ENCODE measurements at regions not wholly inside any gene's neighbourhood (a gene's known extent, or its start where the extent isn't known, plus 50 kb on each side); places are given as distances from the start of the nearest gene placed in this dataset.
"Not testable (repeated sequence)": the region's sequence is repeated elsewhere in the genome, so short reads cannot be mapped to it uniquely, and the experiment has no call there.

- no peak for DNase-seq (ENCODE audit: low spot score)
These were observed 161.5 kb downstream of the TMEM132E start for GRCh38 chr17:34740565-34741520.

GRCh38 chr17:34739386-34739785 lies 160.0 kb downstream of the TMEM132E start:
- no peak for DNase-seq (ENCODE audit: low spot score)

- not testable (repeated sequence) for DNase-seq (ENCODE audit: low spot score)
These were observed 158.3 kb downstream of the TMEM132E start for GRCh38 chr17:34737673-34738072.

- DNase-seq (ENCODE audit: low spot score), result no peak
These were observed 157.2 kb downstream of the TMEM132E start for GRCh38 chr17:34736611-34737010.

GRCh38 chr17:34733333-34733732 lies 154.0 kb downstream of the TMEM132E start:
- no peak for DNase-seq (ENCODE audit: low spot score)

GRCh38 chr17:34730816-34731215 lies 151.4 kb downstream of the TMEM132E start:
- DNase-seq (ENCODE audit: low spot score), result no peak

GRCh38 chr17:34728771-34729310 lies 149.5 kb downstream of the TMEM132E start:
- no peak for DNase-seq (ENCODE audit: low spot score)

- DNase-seq (ENCODE audit: low spot score), result no peak
These were observed 148.2 kb downstream of the TMEM132E start for GRCh38 chr17:34727601-34728000.

GRCh38 chr17:34726536-34727384 lies 147.4 kb downstream of the TMEM132E start:
- DNase-seq (ENCODE audit: low spot score), result no peak

- no peak for DNase-seq (ENCODE audit: low spot score)
These were observed 146.3 kb downstream of the TMEM132E start for GRCh38 chr17:34725725-34726124.

- no peak for DNase-seq (ENCODE audit: low spot score)
These were observed 145.6 kb downstream of the TMEM132E start for GRCh38 chr17:34725008-34725407.

GRCh38 chr17:34723875-34724274 lies 144.5 kb downstream of the TMEM132E start:
- DNase-seq (ENCODE audit: low spot score), result no peak

GRCh38 chr17:34721326-34721725 lies 141.9 kb downstream of the TMEM132E start:
- DNase-seq (ENCODE audit: low spot score), result peak; percentile 85

GRCh38 chr17:34720760-34721159 lies 141.4 kb downstream of the TMEM132E start:
- DNase-seq (ENCODE audit: low spot score), result peak; percentile 92

GRCh38 chr17:34719569-34719968 lies 140.2 kb downstream of the TMEM132E start:
- DNase-seq (ENCODE audit: low spot score), result no peak

- no peak for DNase-seq (ENCODE audit: low spot score)
These were observed 137.7 kb downstream of the TMEM132E start for GRCh38 chr17:34717092-34717491.

- DNase-seq (ENCODE audit: low spot score), result no peak
These were observed 136.9 kb downstream of the TMEM132E start for GRCh38 chr17:34716291-34716690.

GRCh38 chr17:34715504-34715903 lies 136.1 kb downstream of the TMEM132E start:
- no peak for DNase-seq (ENCODE audit: low spot score)

GRCh38 chr17:34714475-34715410 lies 135.4 kb downstream of the TMEM132E start:
- DNase-seq (ENCODE audit: low spot score), result no peak

GRCh38 chr17:34713687-34714086 lies 134.3 kb downstream of the TMEM132E start:
- no peak for DNase-seq (ENCODE audit: low spot score)
